ENCODE measurements at regions not wholly inside any gene's neighbourhood (a gene's known extent, or its start where the extent isn't known, plus 50 kb on each side); places are given as distances from the start of the nearest gene placed in this dataset.

GRCh38 chr1:30354410-30354809 is 369.0 kb downstream of the MATN1 start:
- intact Hi-C loops (cut with DNase I; ENCODE audit: low total_unique reads): no loop called here
- no peak for DNase-seq (ENCODE audit: low spot score in 2 of 2)
- Histone ChIP-seq H3K4me3 (no peak overlapping the region), H3K36me3 (no peaks in the 10 kb centered on the region), H3K4me1 (no peaks in the 10 kb centered on the region), H3K27ac (no peak overlapping the region), H3K27me3 (no peaks in the 10 kb centered on the region), H3K9me3 (no peaks in the 10 kb centered on the region)
- TF ChIP-seq POLR2AphosphoS5 (IDR thresholded peaks at IDR 0.05): no peak
- no peak for TF ChIP-seq POLR2A (IDR thresholded peaks at IDR 0.05)
- TF ChIP-seq CTCF (IDR thresholded peaks at IDR 0.05): no peak

GRCh38 chr1:30353637-30354036 is 369.7 kb downstream of the MATN1 start:
- Histone ChIP-seq H3K36me3 (no peaks in the 10 kb centered on the region), H3K27me3 (no peaks in the 10 kb centered on the region), H3K4me3 (no peak overlapping the region), H3K9me3 (no peaks in the 10 kb centered on the region), H3K27ac (no peak overlapping the region), H3K4me1 (no peaks in the 10 kb centered on the region)
- DNase-seq (ENCODE audit: low spot score in 2 of 2): no peak
- intact Hi-C loops (cut with DNase I; ENCODE audit: low total_unique reads): no loop called here
- TF ChIP-seq CTCF (IDR thresholded peaks at IDR 0.05) (no peak), POLR2AphosphoS5 (IDR thresholded peaks at IDR 0.05) (no peak)

DNA sequence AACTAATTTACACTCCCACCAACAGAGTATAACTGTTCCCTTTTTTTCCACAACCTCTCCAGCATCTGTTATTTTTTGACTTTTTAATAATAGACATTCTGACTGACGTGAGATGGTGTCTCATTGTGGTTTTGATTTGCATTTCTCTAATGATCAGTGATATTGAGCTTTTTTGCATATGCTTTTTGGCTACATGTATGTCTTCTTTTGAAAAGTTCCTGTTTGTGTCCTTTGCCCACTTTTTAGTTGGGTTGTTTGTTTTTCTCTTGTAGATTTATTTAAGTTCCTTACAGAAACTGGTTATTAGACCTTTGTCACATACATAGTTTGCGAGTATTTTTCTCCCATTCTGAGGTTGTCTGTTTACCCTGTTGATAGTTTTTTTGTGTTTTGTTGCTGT is 375.2 kb downstream of the MATN1 start:
- Histone ChIP-seq H3K27me3 (peaks cover 0 to 6% of the 10 kb centered on the region in 2 donors), H3K36me3 (no peaks in the 10 kb centered on the region), H3K27ac (no peak overlapping the region), H3K4me1 (no peaks in the 10 kb centered on the region), H3K9me3 (peaks cover 0 to 18% of the 10 kb centered on the region in 2 donors), H3K4me3 (no peak overlapping the region)
- DNase-seq (ENCODE audit: low spot score in 2 of 2): no peak
- intact Hi-C loops (cut with DNase I; ENCODE audit: low total_unique reads): loop anchor here (1.0 kb wide), 1 partner anchor 8 kb away; no protein-coding TSS in a partner anchor
- TF ChIP-seq CTCF (IDR thresholded peaks at IDR 0.05) (no peak), POLR2AphosphoS5 (IDR thresholded peaks at IDR 0.05) (no peak), POLR2A (IDR thresholded peaks at IDR 0.05) (no peak)

GRCh38 chr1:30345491-30346130 is 377.8 kb downstream of the MATN1 start:
- no peaks in the 10 kb centered on the region for H3K4me1 ChIP-seq
- DNase-seq (ENCODE audit: low spot score in 2 of 2): no peak
- H3K36me3 ChIP-seq: no peaks in the 10 kb centered on the region
- peaks cover 5 to 23% of the 10 kb centered on the region in 2 donors for H3K9me3 ChIP-seq
- no peak for TF ChIP-seq POLR2A (IDR thresholded peaks at IDR 0.05)
- TF ChIP-seq CTCF (IDR thresholded peaks at IDR 0.05): no peak
- no peak for TF ChIP-seq POLR2AphosphoS5 (IDR thresholded peaks at IDR 0.05)
- H3K27ac ChIP-seq: no peak overlapping the region
- intact Hi-C loops (cut with DNase I; ENCODE audit: low total_unique reads): no loop called here
- H3K4me3 ChIP-seq: no peak overlapping the region
- peaks cover 4 to 21% of the 10 kb centered on the region in 2 donors for H3K27me3 ChIP-seq

DNA sequence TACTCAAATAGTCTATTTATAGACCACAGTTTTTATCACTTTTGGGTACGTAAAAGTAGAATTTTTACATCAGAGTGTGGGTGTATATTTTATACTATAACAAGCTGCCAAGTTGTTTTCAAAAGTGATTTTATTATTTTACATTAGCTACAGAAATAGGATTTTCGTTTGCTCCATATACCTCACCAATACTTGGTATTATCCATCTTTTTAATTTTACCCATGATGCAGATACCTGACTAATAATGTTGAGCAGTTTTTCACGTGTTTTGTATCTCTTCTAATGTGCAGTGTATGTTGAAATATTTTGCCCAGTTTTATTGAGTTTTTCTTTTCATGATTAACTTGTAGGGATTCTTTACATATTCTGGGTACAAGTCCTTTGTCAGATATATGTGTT is 379.8 kb downstream of the MATN1 start:
- no peak overlapping the region for H3K4me3 ChIP-seq
- intact Hi-C loops (cut with DNase I; ENCODE audit: low total_unique reads): loop anchor here (5.0 kb wide), 1 partner anchor 926 kb away; no protein-coding TSS in a partner anchor
- TF ChIP-seq POLR2AphosphoS5 (IDR thresholded peaks at IDR 0.05): no peak
- TF ChIP-seq CTCF (IDR thresholded peaks at IDR 0.05): no peak
- TF ChIP-seq POLR2A (IDR thresholded peaks at IDR 0.05): no peak
- no peaks in the 10 kb centered on the region for H3K36me3 ChIP-seq
- DNase-seq (ENCODE audit: low spot score in 2 of 2): no peak
- peaks cover 5 to 23% of the 10 kb centered on the region in 2 donors for H3K9me3 ChIP-seq
- H3K27ac ChIP-seq: no peak overlapping the region
- no peaks in the 10 kb centered on the region for H3K4me1 ChIP-seq
- peaks cover 4 to 21% of the 10 kb centered on the region in 2 donors for H3K27me3 ChIP-seq
